OCI-LY3 (cell line): ENCODE measurements at regions not wholly inside any gene's neighbourhood (a gene's known extent, or its start where the extent isn't known, plus 50 kb on each side); places are given as distances from the start of the nearest gene placed in this dataset.
A peak's percentile ranks its signal among the peaks of the same experiment; 100 is the strongest.
"Not testable (repeated sequence)": the region's sequence is repeated elsewhere in the genome, so short reads cannot be mapped to it uniquely, and the experiment has no call there.

ENCODE experiments used
- H2AFZ ChIP-seq: fragments of 200-600, 300-600 bp; shearing (Covaris generic); 2 replicates; pipeline ENCODE4 v1.6.0; 2014; ENCODE audit warnings: antibody characterized with exemption, low read depth, low read length
- H3K27ac ChIP-seq: fragments of 200-600, 300-600 bp; sonication (generic); 2 replicates; pipeline ENCODE4 v1.5.1; 2014; ENCODE audit warnings: mild to moderate bottlenecking, low read length, moderate library complexity, mixed read lengths
- H3K27me3 ChIP-seq: fragments of 200-600, 300-600 bp; sonication (generic); 2 replicates; pipeline ENCODE4 v1.6.1; 2014; ENCODE audit warnings: low read depth, low read length, mixed read lengths
- H3K36me3 ChIP-seq: fragments of 200-600, 300-600 bp; sonication (generic); replicated peaks from 2 replicates; pipeline ENCODE3; 2014; ENCODE audit warnings: low read depth, low read length, mixed read lengths
- H3K4me1 ChIP-seq: fragments of 300-600, 200-600 bp; sonication (generic); 2 replicates; pipeline ENCODE4 v1.6.1; 2014; ENCODE audit warnings: low read length, mixed read lengths
- H3K4me2 ChIP-seq: fragments of 200-600, 300-600 bp; sonication (generic); 2 replicates; pipeline ENCODE4 v1.6.1; 2014; ENCODE audit warnings: low read length, mixed read lengths
- H3K4me3 ChIP-seq: fragments of 300-600, 200-600 bp; sonication (generic); 2 replicates; pipeline ENCODE4 v1.5.1; 2014; ENCODE audit warnings: antibody characterized with exemption, mild to moderate bottlenecking, low read length, moderate library complexity
- H3K79me2 ChIP-seq: fragments of 300-600, 200-600 bp; shearing (Covaris generic); 2 replicates; pipeline ENCODE4 v1.6.1; 2014; ENCODE audit warnings: mild to moderate bottlenecking, low read length, mixed read lengths
- H3K9ac ChIP-seq: fragments of 300-600, 200-600 bp; shearing (Covaris generic); 2 replicates; pipeline ENCODE4 v1.6.0; 2014; ENCODE audit warnings: mild to moderate bottlenecking, low read length, moderate library complexity
- H3K9me3 ChIP-seq: fragments of 200-600, 300-600 bp; shearing (Covaris generic); 2 replicates; pipeline ENCODE4 v1.6.1; 2014; ENCODE audit warnings: low read length, mixed read lengths; ENCODE audit not compliant: insufficient read depth
- H4K20me1 ChIP-seq: fragments of 200-600, 300-600 bp; sonication (generic); 2 replicates; pipeline ENCODE4 v1.6.1; 2016; ENCODE audit warnings: low read length, mixed read lengths; ENCODE audit not compliant: insufficient read depth
- CTCF ChIP-seq: fragments of 200-600, 300-600 bp; sonication (generic); IDR thresholded peaks from 2 replicates; pipeline ENCODE4 v1.5.1; 2014; ENCODE audit warnings: antibody characterized with exemption, low read length, low read depth
- EZH2phosphoT487 ChIP-seq: fragments of 200-600 bp; shearing (Covaris generic); IDR thresholded peaks from 2 replicates; pipeline ENCODE4 v1.6.1; 2018; ENCODE audit warnings: antibody characterized with exemption, mixed run types, low read depth

- Histone ChIP-seq H2AFZ (no peak overlapping the region), H3K9ac (no peak overlapping the region), H3K4me2 (no peak overlapping the region), H3K4me1 (no peaks in the 10 kb centered on the region), H3K79me2 (no peaks in the 10 kb centered on the region), H4K20me1 (no peaks in the 10 kb centered on the region), H3K9me3 (no peaks in the 10 kb centered on the region), H3K4me3 (no peak overlapping the region), H3K36me3 (no peaks in the 10 kb centered on the region), H3K27ac (no peak overlapping the region), H3K27me3 (no peaks in the 10 kb centered on the region)
- no peak for TF ChIP-seq CTCF
- TF ChIP-seq EZH2phosphoT487: no peak
Measured at GRCh38 chrX:3493605-3494004, 147.2 kb upstream of the MXRA5 start.

GRCh38 chrX:3485727-3486126 lies 139.3 kb upstream of the MXRA5 start:
- no peaks in the 10 kb centered on the region for H3K36me3 ChIP-seq
- no peaks in the 10 kb centered on the region for H4K20me1 ChIP-seq
- no peaks in the 10 kb centered on the region for H3K79me2 ChIP-seq
- H3K9me3 ChIP-seq: no peaks in the 10 kb centered on the region
- H3K9ac ChIP-seq: peak overlapping the region; percentile 26; the same call in 1 of the 2 replicates
- peak overlapping the region; percentile 75 for H3K4me3 ChIP-seq
- peaks cover 12% of the 10 kb centered on the region for H3K4me1 ChIP-seq
- TF ChIP-seq EZH2phosphoT487 (no peak), CTCF (no peak; the same call in 1 of the 2 replicates)
- no peaks in the 10 kb centered on the region for H3K27me3 ChIP-seq
- H3K27ac ChIP-seq: no peak overlapping the region; the same call in 1 of the 2 replicates
- peak overlapping the region; percentile 61; the same call in 1 of the 2 replicates for H2AFZ ChIP-seq
- peak overlapping the region; percentile 64 for H3K4me2 ChIP-seq

GRCh38 chrX:3479026-3479425 lies 132.6 kb upstream of the MXRA5 start:
- H3K9ac ChIP-seq: no peak overlapping the region
- H4K20me1 ChIP-seq: no peaks in the 10 kb centered on the region
- H3K36me3 ChIP-seq: no peaks in the 10 kb centered on the region
- TF ChIP-seq CTCF (no peak), EZH2phosphoT487 (no peak)
- H3K4me3 ChIP-seq: no peak overlapping the region
- H3K4me2 ChIP-seq: no peak overlapping the region
- no peak overlapping the region for H2AFZ ChIP-seq
- no peaks in the 10 kb centered on the region for H3K4me1 ChIP-seq
- peaks cover 13% of the 10 kb centered on the region; the same call in 1 of the 2 replicates for H3K27me3 ChIP-seq
- no peaks in the 10 kb centered on the region for H3K9me3 ChIP-seq
- H3K27ac ChIP-seq: no peak overlapping the region
- no peaks in the 10 kb centered on the region for H3K79me2 ChIP-seq

GRCh38 chrX:3476973-3477372 lies 130.5 kb upstream of the MXRA5 start:
- Histone ChIP-seq H3K4me3 (no peak overlapping the region), H3K79me2 (no peaks in the 10 kb centered on the region), H3K4me1 (no peaks in the 10 kb centered on the region), H3K9me3 (no peaks in the 10 kb centered on the region), H3K9ac (no peak overlapping the region), H4K20me1 (no peaks in the 10 kb centered on the region), H3K4me2 (no peak overlapping the region), H2AFZ (no peak overlapping the region), H3K36me3 (no peaks in the 10 kb centered on the region), H3K27me3 (peaks cover 13% of the 10 kb centered on the region; the same call in 1 of the 2 replicates), H3K27ac (no peak overlapping the region)
- TF ChIP-seq CTCF (no peak), EZH2phosphoT487 (no peak)

- H3K9me3 ChIP-seq, H3K4me2 ChIP-seq, H2AFZ ChIP-seq, H4K20me1 ChIP-seq, H3K4me3 ChIP-seq, H3K79me2 ChIP-seq, H3K27ac ChIP-seq, H3K9ac ChIP-seq, H3K27me3 ChIP-seq, H3K36me3 ChIP-seq: not testable (repeated sequence)
- H3K4me1 ChIP-seq: peaks cover 12% of the 10 kb centered on the region
Measured at GRCh38 chrX:3470211-3470679, 123.8 kb upstream of the MXRA5 start.
